ENCODE measurements at regions not wholly inside any gene's neighbourhood (a gene's known extent, or its start where the extent isn't known, plus 50 kb on each side); places are given as distances from the start of the nearest gene placed in this dataset.

GRCh38 chr7:97446361-97446760 lies 285.5 kb upstream of the TAC1 start:
- no peak for TF ChIP-seq CTCF (conservative IDR thresholded peaks at IDR 0.05; ENCODE audit: low read length)
- no peak for TF ChIP-seq EZH2phosphoT487 (IDR thresholded peaks at IDR 0.05; ENCODE audit: borderline replicate concordance)
